NCI-H524 treated with DMSO at 0.1 percent for 48 hours (cell line): ENCODE measurements at regions not wholly inside any gene's neighbourhood (a gene's known extent, or its start where the extent isn't known, plus 50 kb on each side); places are given as distances from the start of the nearest gene placed in this dataset.
A peak's percentile ranks its signal among the peaks of the same experiment; 100 is the strongest.

Experiments
- DNase-seq: peaks from one replicate; lab custom pipeline; 2025; lab: John Stamatoyannopoulos, UW

DNA sequence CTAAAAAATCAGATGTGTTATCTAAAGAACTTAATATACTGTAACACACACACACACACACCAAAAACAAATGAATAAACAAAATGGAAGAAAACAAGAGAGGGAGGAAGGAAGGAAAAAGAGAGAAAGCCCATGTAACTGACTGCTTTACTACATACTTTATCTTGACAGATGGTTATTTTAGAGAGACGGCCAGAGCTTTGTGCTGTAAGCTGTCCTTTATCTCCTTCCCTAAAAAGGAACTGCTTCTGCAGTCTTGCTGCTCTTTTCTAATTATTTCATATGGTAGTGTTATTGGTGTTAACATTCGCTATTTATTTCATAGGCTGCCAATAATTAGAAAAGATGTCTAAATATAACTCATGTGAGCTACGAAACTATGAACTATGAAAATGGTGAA, 1384.6 kb downstream of the MRPL39 start:
- no peak for DNase-seq

- DNase-seq = no peak
Measured at GRCh38 chr21:24220446-24220845, 1386.8 kb downstream of the MRPL39 start.

DNA sequence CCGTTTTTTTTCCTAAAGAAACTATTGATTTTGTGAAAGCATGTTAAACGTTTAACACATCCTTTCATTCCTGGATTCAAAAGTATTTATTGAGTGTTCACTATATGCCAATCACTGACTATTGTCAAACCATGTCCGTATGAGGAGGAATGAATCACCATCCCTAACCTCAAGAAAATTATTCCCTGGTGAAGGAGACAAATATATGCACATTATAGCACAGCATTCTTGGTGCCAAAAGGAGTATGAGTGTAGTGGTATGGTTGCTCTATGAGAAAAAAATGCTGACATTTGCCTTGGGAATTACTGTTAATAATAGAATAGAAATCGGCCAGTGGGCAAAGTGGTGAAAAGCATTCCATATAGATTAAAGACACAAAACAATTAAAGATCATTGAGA, 1390.1 kb downstream of the MRPL39 start:
- DNase-seq = no peak

GRCh38 chr21:24210130-24210529, 1397.2 kb downstream of the MRPL39 start:
- DNase-seq = no peak

GRCh38 chr21:24208562-24209260, 1398.6 kb downstream of the MRPL39 start:
- DNase-seq = no peak

GRCh38 chr21:24205319-24205718, 1402.0 kb downstream of the MRPL39 start:
- DNase-seq = no peak

- no peak for DNase-seq
Measured at GRCh38 chr21:24204641-24205040, 1402.6 kb downstream of the MRPL39 start.

DNA sequence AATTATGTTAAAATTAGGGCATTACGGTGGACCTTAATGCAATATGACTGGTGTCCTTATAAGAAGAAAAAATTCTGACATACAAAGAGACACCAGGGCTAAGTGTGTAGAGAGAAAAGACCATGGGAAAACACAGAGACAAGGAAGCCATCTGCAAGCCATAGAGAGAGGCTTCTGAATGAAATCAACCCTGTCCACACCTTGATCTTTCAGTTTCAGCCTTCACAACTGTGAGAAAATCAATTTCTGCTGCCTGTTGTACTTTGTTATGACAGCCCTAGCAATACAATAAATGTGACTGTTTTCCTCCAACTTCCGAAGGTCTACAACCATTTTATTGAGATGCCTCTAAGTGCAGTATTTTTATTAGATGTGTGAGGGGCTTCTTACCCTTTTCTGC, 1407.2 kb downstream of the MRPL39 start:
- DNase-seq = no peak

DNA sequence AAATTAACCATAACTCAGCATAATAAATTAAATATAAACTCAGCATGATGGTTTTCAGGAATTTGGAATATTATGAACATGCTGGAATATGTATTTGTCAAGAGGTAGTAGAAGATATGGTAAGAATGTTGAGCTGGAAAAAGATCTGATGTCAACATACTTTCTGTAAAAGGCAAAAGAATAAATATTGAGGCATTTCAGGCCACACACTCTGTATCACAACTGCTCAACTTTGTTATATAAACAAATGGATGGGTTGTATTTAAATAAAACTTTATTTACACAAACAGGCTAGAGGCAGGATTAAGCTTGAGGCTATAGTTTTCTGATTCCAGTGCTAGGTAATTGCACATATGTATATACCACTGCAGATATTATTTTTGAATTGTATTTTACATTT, 1409.4 kb downstream of the MRPL39 start:
- DNase-seq = no peak

DNA sequence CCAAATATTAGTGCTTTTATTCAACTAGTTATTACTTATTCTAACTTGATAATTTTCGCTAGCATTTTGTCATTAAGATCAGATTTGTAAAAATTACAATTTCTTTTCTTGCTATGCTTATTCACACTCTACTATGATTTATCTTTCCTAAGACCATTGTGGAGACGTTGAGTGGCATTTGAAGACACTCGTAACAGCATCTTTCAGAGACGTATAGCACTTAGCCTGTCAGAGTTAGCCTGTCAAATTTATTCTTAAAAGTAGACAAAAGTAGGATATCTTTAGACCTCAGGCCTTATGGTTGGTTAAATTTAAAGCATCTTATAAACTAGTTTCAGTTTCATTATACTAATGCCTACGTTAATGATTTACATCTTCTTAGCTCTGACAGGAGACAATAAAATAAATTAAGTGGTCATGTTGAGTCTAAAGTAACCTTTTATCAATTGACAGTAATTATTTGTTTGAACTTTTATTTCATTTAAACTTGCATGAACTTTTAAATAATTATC, 1410.1 kb downstream of the MRPL39 start:
- no peak for DNase-seq

GRCh38 chr21:24188506-24188905, 1418.8 kb downstream of the MRPL39 start:
- no peak for DNase-seq

- no peak for DNase-seq
Measured at GRCh38 chr21:24183077-24183476, 1424.2 kb downstream of the MRPL39 start.

DNA sequence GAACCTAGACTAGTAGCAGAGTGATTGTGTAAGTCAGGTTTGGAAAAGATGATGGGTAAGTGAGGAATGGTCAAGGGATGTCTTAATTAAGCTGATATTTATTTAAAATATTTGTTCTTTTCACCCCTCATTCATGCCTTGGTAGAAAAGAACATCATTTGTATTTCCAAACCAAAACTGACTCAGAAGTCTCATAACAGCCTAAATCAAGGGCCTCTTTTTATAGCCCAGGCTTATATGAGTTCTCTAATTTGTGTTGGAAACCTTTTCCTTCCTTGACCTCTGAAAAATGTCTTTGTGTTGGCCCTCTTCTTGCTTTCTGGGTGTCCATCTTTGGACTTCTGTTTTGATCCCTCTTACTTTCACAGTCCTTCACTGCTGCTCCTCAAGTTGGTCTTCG, 1428.2 kb downstream of the MRPL39 start:
- DNase-seq = no peak

DNA sequence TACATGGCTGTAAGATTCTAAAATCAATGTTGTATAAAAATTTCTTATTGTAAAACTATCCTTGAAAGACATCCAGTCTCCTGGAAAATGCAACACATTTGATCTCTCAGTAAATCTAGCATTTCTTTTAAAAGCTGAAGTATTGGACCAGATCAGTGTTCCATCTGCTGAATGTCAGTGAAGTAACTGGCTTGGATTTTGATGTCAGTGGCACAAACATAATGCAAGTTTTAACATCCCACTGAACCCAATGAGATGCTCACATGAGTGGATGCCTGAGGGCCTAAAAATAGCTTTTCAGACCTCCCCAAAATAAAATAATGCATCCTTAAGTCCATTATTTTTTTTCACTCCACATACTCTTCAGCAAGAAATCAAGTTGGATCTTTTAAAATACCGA, 1432.2 kb downstream of the MRPL39 start:
- DNase-seq = no peak

GRCh38 chr21:24171736-24172135, 1435.5 kb downstream of the MRPL39 start:
- DNase-seq = no peak

GRCh38 chr21:24163539-24163938, 1443.7 kb downstream of the MRPL39 start:
- DNase-seq = no peak

DNA sequence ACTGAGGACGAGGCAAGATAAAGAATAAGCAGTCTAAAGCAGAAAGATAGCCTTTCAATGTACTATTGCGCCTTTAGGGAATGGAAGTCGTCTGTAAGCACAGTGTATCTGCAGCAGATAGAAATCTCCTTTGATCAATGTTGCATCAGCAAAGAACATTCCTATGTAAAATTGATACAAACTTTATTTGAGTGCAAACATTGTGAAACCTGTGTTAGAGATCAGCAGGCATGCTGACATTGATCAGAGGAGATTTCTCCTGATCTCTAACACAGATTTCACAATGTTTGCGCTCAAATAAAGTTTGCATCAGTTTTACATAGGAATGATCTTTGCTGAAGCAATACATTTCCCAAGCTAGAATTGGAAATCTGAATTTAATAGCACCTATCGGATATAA, 1446.8 kb downstream of the MRPL39 start:
- DNase-seq = no peak

GRCh38 chr21:24153137-24153536, 1454.1 kb downstream of the MRPL39 start:
- DNase-seq = peak; percentile 13

- no peak for DNase-seq
Measured at GRCh38 chr21:24150753-24151152, 1456.5 kb downstream of the MRPL39 start.

DNA sequence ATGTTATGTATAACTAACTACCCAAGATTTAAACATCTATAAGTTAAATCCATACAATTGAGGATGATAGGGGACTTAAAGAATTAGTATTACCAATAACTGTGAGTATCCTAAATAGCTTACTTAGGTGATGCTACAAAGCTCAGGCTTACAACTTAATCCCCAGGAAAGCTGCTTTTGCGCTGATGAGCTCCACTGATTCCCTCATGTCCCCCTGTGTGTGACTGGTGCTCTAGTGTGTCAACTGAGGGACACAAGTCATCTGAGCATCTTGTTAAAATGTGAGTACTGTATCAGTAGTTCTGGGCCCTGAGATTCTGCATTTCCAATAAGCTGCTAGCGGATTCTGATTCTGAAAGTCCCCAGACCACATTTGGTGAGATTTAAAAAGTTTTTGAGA, 1458.8 kb downstream of the MRPL39 start:
- DNase-seq = peak; percentile 7

DNA sequence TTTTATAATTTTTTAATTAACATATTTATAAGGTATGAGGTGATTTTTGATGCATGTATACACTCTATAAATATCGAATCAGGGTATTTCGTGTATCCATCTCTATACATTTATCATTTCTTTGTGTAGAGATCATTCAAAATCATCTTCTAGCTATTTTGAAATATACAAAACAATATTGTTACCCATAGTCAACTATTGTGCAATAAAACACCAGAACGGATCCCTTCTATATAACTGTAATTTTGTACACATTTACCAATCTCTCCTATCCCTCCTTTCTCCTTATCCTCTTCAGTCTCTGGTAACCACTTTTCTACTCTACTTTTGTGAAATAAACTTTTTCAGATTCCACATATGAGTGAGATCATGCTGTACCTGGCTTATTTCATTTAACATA, 1459.6 kb downstream of the MRPL39 start:
- DNase-seq = no peak

DNA sequence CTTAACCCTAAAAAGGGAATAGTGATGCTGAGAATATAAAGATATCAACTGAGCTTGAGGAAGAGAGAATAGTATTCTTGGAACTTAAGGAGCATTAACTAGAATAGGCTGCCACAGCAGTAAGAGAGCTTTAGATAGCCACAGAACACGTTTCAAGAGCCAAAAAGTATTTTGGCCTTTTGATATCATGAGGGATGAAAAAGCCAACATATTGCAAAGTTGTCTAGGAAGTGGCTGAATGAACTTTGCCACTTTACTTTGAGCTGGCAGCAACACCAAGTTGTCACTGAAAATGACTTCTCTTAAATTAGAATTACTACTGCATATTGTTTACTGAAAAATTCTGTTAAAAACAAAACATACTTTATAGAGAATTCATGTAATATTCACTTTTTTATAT, 1476.2 kb downstream of the MRPL39 start:
- DNase-seq = no peak

DNA sequence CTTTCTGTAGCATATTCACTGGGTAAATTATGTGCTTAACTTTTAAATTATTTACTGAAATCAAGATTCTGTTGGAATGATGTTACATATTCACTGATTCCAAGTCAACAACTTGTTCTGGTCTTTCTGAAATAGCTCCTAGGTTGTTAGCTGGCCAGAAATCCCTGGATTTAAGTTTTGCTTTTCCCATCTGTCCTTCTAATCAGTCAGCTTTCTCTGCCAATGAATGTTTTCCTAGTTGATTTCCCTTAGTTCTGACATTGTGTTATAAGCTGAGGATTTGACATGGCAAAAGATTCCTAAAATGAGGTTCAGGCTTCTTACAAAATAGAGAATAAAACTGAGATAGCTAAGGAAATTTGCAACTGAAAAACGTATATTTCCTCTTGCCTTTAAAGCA, 1479.6 kb downstream of the MRPL39 start:
- DNase-seq = no peak

DNA sequence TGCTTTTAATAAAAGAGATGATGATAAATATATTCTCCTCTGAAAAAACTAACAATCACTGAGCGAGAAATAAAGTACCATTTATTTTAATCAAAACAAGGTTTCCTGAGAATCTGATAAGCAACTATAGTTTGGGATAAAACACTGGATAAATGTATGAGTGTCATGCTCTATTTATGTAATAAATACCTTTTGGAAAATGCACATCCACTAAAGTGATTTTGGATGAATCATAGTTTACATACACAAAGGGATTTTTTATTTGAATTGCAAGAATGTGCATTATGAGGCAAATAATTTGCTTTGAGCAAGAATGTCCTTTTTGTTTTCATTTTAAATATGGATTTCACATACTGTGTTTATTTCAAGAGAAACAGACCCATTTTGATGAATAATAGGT, 1483.5 kb downstream of the MRPL39 start:
- DNase-seq = no peak
